ENCODE measurements at regions not wholly inside any gene's neighbourhood (a gene's known extent, or its start where the extent isn't known, plus 50 kb on each side); places are given as distances from the start of the nearest gene placed in this dataset.

DNA sequence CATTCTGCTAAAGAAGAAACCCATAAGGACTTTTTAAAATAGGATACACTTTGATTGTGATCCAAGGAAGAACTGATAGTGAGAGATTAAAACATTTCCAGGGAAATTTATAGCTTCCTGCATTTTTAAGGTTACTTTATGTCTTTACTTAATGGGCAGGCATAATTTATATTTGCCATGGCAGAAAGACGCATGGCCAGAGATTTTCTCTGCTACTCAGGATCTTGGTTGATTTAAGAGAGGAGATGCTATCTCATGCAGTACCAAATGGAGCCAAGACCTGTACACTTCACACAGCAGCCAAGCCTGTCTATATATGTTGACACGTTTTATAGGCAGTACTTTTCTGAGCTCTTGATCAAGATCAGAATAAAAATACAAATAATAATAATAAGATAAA is 60.9 kb upstream of the NT5C1B start:
- no peak for DNase-seq
- in situ Hi-C loops (cut with HindIII; ENCODE audit: low pct_ligation_motif_present, low pct_unique_long_range_greater_than_20kb, low sequenced_read_pairs) = no loop called here

DNA sequence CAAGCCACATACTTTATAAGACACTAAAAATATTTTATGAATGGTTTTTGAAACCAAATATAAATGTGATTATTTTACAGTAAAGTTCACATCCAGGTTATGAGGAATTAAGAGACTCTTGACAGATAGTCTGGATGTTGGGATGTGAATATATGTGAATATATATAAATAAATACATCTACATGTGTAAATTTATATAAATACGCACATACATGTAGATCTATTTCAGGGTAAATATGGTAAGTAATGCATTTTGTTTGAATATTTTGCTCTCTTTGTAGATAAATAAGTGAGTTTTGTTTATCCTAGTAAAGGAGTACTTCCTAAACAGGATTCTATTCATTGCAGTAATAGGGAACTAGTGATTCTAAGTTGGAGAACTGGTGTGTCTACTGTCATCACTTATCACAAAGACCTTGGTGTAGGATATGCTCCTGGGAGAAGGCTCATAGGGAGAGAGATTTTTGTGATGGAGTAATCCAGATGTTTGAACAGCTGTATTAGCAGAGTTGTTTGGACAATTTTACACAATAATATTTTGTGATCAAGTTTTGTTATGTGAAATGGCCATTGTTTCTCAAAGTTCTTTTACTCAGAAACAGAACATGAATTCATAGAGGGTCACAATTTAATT is 60.2 kb upstream of the NT5C1B start:
- in situ Hi-C loops (cut with HindIII; ENCODE audit: low pct_ligation_motif_present, low pct_unique_long_range_greater_than_20kb, low sequenced_read_pairs) = no loop called here
- no peak for DNase-seq

DNA sequence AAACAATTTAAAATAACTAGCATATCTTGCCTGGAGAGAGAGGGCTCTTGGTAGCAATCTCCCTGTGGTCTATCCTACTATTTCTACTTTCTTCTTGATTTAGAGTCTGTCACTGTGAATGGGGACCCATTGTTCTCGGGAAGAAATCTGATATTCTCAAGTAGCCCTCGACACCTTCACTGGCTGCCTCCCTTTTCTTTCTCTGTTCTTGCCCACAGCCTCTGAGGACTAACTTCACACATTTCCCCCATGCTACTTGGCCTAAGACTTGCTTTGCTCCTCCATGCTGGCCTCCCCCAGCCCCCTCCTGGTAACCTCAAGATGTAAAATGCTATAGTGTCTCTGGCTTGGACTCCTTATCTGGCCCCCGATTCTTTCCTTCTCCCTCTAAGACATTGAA is 58.8 kb upstream of the NT5C1B start:
- in situ Hi-C loops (cut with HindIII; ENCODE audit: low pct_ligation_motif_present, low pct_unique_long_range_greater_than_20kb, low sequenced_read_pairs) = no loop called here

DNA sequence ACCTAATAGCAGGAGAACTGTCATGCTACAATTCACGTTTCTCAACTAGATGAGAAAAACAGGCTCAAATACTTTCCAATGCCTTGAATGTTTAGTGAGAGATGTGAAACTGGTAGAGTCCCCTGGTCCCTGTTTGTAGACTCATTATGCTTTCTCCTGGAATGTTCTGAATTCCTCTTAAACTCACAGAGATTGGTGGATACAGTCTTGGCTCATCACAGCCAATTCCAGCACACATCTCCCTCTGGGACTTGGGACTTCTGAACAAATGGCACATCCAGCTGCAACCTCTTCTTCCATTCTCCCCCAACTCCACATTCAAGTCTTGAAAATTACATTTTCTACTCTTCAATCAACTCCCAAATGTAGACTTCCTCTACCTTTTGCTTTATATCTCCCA is 58.4 kb upstream of the NT5C1B start:
- DNase-seq = no peak
- in situ Hi-C loops (cut with HindIII; ENCODE audit: low pct_ligation_motif_present, low pct_unique_long_range_greater_than_20kb, low sequenced_read_pairs) = no loop called here

More for the DNA sequence above, 58.8 kb upstream of the NT5C1B start:
- no peak for DNase-seq

DNA sequence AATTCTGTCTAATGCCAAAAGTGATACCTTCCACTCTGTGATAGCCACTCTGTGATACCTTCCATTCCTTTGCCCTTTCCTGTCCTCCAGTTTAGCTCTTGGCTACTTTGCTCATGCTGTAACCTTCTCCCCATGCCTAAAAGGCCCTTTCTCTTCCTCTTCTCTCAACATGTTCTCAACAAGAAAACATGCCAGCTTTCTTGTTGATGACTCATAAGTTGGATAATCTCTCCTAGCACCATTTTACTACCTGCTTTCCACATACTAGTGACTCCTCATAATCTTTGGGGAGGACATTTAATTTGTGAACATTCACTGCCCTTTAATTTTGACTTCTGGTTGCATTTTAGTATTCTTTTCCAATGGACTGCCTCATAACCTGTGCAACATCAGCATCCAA is 55.9 kb upstream of the NT5C1B start:
- in situ Hi-C loops (cut with HindIII; ENCODE audit: low pct_ligation_motif_present, low pct_unique_long_range_greater_than_20kb, low sequenced_read_pairs) = no loop called here
- no peak for DNase-seq

DNA sequence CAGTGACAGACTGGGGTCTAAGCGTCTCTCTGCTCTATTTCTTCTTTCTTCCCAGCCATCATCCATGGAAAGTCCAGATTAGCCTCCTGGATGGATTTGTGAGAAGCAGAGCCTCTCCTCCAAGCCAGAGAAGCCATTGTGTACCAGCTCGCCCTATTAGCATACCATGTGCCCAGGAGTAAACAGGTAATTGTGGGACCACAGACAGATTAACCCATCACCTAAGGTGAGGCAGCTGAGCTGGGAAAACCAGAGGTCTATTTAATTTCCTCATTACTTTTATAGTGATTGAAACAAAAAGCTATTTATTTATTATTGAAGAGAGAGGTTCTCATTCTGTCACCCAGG is 54.7 kb upstream of the NT5C1B start:
- in situ Hi-C loops (cut with HindIII; ENCODE audit: low pct_ligation_motif_present, low pct_unique_long_range_greater_than_20kb, low sequenced_read_pairs) = no loop called here
- no peak for DNase-seq

DNA sequence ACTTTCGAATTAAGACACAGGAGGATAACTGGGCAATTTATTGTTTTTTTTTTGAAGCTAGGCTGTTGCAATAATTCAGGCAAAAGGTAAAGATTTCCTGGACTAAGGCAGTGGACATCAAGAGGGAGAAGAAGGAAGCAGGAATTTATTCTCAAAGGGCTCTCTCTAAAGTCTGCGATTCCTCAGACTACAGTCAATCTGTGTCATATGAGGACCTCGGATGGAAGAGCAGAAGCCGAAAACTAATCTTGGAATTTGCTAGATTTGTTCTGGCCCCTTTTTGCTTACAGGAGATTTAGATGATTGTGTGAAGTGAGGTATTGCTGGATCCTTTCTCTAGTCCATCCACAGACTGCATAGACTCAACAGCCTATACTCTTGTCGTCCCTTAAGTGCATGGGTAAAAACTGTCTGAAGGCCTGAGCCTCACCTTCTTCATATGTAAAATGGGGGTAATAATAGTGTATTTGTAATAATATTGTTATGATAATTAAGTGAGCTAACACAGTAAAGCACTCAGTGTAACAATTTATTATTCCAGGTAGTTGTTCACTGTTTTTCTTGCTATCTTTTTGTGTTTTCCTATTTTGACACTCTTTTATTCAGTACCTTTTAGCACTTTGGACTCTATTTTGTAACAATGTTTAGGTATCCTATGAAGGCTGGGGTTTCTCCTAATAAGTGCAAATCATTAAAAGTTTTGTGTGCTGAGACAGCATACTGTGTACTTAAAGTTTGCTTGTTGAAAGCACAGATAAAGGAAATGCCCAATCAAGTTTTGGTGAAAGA is 54.2 kb upstream of the NT5C1B start:
- in situ Hi-C loops (cut with HindIII; ENCODE audit: low pct_ligation_motif_present, low pct_unique_long_range_greater_than_20kb, low sequenced_read_pairs) = no loop called here
- DNase-seq = no peak

DNA sequence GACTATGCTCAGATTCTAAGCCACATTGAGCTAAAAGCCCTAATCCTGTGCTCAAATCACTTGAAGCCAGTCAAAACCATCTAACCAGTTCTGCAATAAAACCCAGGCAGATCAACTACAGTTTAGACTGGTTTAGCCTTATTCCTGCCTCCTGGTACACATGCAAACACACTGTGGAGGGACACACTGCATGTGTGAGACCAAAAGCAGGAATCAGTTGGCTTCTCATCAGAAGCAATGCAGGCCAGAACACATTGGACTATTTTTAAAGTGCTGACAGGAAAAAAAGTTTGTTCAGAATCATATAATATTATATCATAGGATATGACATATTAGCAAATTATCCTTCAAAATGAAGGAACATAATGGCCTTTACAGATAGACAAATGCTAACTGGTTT is 52.5 kb upstream of the NT5C1B start:
- DNase-seq = no peak
- in situ Hi-C loops (cut with HindIII; ENCODE audit: low pct_ligation_motif_present, low pct_unique_long_range_greater_than_20kb, low sequenced_read_pairs) = no loop called here

DNA sequence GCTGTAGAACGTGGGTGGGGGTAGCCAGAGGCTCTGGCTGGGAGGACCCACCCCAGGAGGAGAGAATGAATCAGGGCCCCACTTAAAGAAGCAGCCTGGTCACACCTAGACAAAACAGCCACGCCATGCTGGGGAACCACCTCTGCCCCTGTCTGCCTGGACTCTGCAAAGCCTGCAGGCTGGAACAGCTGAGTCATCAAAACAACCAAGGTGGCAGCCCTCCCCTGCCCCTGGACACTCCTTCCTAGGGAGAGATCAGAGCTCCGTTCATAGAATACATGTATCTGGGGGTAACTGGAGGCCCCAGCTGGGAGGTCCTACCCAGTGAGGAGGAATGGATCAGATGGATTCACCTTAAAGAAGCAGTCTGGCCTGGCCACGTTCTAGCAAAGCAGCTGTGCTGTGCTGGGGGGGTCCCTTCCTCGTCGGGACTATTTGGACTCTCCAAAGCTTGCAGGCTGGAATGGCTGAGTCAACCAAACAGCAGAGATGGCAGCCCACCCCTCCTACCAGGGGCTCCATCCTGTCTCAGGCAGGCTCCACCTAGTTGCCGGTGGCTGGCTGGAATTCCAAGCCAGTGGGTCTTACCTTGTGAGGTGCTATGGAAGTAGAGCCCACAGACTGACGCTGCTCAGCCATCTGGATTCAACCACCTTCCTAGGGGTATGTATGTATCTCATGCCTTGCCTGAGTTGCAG is 50.5 kb upstream of the NT5C1B start:
- in situ Hi-C loops (cut with HindIII; ENCODE audit: low pct_ligation_motif_present, low pct_unique_long_range_greater_than_20kb, low sequenced_read_pairs) = no loop called here
- no peak for DNase-seq
